ENCODE measurements at regions not wholly inside any gene's neighbourhood (a gene's known extent, or its start where the extent isn't known, plus 50 kb on each side); places are given as distances from the start of the nearest gene placed in this dataset.

GRCh38 chr14:100467046-100467750 is 120.0 kb downstream of the BEGAIN start:
- no peak for FAIRE-seq
- DNase-seq (ENCODE audit: insufficient read length, low spot score) = no peak
- TF ChIP-seq CTCF (IDR thresholded peaks at IDR 0.05; ENCODE audit: insufficient read depth, missing control alignments) = no peak

GRCh38 chr14:100467939-100468338 is 119.3 kb downstream of the BEGAIN start:
- TF ChIP-seq CTCF (IDR thresholded peaks at IDR 0.05; ENCODE audit: insufficient read depth, missing control alignments) = no peak
- no peak for DNase-seq (ENCODE audit: insufficient read length, low spot score)
- no peak for FAIRE-seq

GRCh38 chr14:100468557-100468956 is 118.7 kb downstream of the BEGAIN start:
- no peak for TF ChIP-seq CTCF (IDR thresholded peaks at IDR 0.05; ENCODE audit: insufficient read depth, missing control alignments)
- no peak for FAIRE-seq
- DNase-seq (ENCODE audit: insufficient read length, low spot score) = no peak

- no peak for DNase-seq (ENCODE audit: insufficient read length, low spot score)
- FAIRE-seq = no peak
- TF ChIP-seq CTCF (IDR thresholded peaks at IDR 0.05; ENCODE audit: insufficient read depth, missing control alignments) = no peak
These were observed 117.3 kb downstream of the BEGAIN start for GRCh38 chr14:100469632-100470522.

- FAIRE-seq = no peak
- no peak for TF ChIP-seq CTCF (IDR thresholded peaks at IDR 0.05; ENCODE audit: insufficient read depth, missing control alignments)
- no peak for DNase-seq (ENCODE audit: insufficient read length, low spot score)
These were observed 116.7 kb downstream of the BEGAIN start for GRCh38 chr14:100470523-100470897.

GRCh38 chr14:100471441-100472093 is 115.7 kb downstream of the BEGAIN start:
- DNase-seq (ENCODE audit: insufficient read length, low spot score) (no peak), FAIRE-seq (no peak)
- no peak for TF ChIP-seq CTCF (IDR thresholded peaks at IDR 0.05; ENCODE audit: insufficient read depth, missing control alignments)

Data from D721Med (cell line).